Renal pelvis (tissue), 1 donor: ENCODE measurements at regions not wholly inside any gene's neighbourhood (a gene's known extent, or its start where the extent isn't known, plus 50 kb on each side); places are given as distances from the start of the nearest gene placed in this dataset.

Experiments
- DNase-seq: peaks from one replicate; pipeline ENCODE4 v3.0.0-alpha.2; 2013

GRCh38 chr7:98464558-98464940, 63.7 kb upstream of the BAIAP2L1 start:
- no peak for DNase-seq

GRCh38 chr7:98463837-98464557, 63.1 kb upstream of the BAIAP2L1 start:
- DNase-seq = no peak

GRCh38 chr7:98462911-98463633, 62.2 kb upstream of the BAIAP2L1 start:
- DNase-seq = no peak

- no peak for DNase-seq
These were observed 60.0 kb upstream of the BAIAP2L1 start for GRCh38 chr7:98460902-98461301.

- DNase-seq = no peak
These were observed 58.6 kb upstream of the BAIAP2L1 start for GRCh38 chr7:98459529-98459928.

GRCh38 chr7:98458090-98458875, 57.4 kb upstream of the BAIAP2L1 start:
- DNase-seq = no peak

- no peak for DNase-seq
These were observed 56.0 kb upstream of the BAIAP2L1 start for GRCh38 chr7:98456866-98457265.

- DNase-seq = no peak
These were observed 51.9 kb upstream of the BAIAP2L1 start for GRCh38 chr7:98452791-98453190.
